ENCODE measurements at regions not wholly inside any gene's neighbourhood (a gene's known extent, or its start where the extent isn't known, plus 50 kb on each side); places are given as distances from the start of the nearest gene placed in this dataset.
"Not testable (repeated sequence)": the region's sequence is repeated elsewhere in the genome, so short reads cannot be mapped to it uniquely, and the experiment has no call there.

GRCh38 chr4:189660722-189661360 lies 279.8 kb upstream of the FRG1 start:
- H3K4me3 ChIP-seq (ENCODE audit: low read depth, low read length) = no peak overlapping the region
- DNase-seq (ENCODE audit: low read depth) = no peak
- no peak for TF ChIP-seq CTCF (IDR thresholded peaks at IDR 0.05; ENCODE audit: insufficient read depth, low read depth, low read length)

DNA sequence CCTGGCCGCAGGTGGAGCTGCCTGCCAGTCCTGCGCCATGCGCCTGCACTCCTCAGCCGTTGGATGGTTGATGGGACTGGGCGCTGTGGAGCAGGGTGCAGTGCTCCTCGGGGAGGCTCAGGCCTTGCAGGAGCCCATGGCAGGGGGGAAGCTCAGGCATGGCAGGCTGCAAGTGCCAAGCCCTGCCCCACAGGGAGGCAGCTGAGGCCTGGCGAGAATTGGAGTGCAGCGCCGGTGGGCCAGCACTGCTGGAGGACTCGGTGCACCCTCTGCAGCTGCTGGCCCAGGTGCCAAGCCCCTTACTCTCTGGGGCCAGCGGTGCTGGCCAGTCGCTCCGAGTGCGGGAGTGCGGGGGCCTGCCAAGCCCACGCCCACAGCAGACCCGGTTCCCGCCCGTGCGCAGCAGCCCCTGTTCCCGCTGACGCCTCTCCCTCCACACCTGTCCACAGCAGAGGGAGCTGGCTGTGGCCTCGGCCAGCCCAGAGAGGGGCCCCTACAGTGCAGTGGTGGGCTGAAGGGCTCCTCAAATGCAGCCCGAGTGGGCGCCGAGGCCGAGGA lies 275.9 kb upstream of the FRG1 start:
- no peak for DNase-seq (ENCODE audit: low read depth)
- no peak overlapping the region for H3K4me3 ChIP-seq (ENCODE audit: low read depth, low read length)
- TF ChIP-seq CTCF (IDR thresholded peaks at IDR 0.05; ENCODE audit: insufficient read depth, low read depth, low read length) = no peak

DNA sequence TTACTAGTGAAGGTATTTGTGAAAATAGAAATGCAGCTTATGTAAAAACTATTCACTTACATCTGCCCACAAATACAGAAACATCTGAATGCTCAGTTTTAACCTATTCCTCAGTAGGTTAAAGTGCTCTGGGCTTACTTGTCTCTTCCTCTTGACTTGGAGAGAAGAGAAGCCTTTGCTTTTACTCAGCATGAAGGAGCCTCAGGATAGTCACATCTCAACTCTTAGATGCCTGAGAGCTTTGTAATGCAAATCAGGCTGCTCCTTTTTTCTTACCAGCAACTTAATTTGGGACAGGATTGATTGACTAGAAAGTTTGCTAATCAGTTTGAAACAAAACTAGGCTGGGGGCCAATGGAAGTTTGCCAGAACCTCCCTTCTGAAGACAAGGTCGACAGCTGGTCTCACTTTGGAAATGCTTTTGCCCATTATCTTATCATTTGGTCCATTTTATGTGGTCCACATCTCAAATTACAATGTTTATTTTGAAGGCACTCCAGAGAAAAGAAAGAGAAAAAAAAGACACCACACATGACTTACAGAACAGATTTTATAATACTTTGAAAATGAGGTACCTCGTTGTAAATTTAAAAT lies 274.9 kb upstream of the FRG1 start:
- not testable (repeated sequence) for H3K4me3 ChIP-seq (ENCODE audit: low read depth, low read length); DNase-seq (ENCODE audit: low read depth)

DNA sequence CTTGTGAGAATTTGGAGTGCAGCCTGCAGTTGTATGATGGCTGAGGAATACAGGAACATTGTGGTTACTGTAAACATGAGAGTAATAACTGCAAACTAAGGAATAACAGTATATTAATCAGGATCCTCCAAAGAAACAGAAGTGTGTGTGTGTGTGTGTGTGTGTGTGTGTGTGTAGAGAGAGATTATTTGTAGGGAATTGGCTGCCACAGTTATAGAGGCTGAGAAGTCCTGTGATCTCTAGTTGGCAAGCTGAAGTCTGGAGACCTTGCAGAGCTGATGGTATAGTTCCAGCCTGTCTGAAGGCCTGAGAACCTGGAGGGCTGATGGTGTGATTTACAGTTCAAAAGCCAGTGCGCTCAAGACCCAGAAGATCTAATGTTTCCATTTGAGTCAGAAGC lies 273.3 kb upstream of the FRG1 start:
- H3K4me3 ChIP-seq (ENCODE audit: low read depth, low read length); DNase-seq (ENCODE audit: low read depth): not testable (repeated sequence)

GRCh38 chr4:189697675-189698245 lies 242.9 kb upstream of the FRG1 start:
- not testable (repeated sequence) for DNase-seq (ENCODE audit: low read depth); H3K4me3 ChIP-seq (ENCODE audit: low read depth, low read length)

DNA sequence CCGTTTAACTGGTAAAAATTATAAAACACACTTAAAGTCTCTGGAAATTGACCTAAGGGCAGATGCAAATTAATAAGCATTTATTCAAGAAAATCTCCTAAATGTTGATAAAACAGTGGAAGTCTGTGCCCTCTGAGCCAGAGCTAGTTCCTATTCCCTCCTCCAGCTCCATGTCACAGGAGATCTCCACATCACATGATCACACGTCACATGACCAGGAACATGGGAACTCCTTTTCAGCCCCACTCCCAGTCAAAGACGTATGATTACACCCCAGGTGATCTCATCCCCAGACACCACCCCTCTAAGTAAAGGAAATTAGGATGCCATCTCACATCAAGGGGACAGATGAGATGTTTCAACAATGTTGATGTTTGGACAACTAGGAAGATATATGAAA lies 237.7 kb upstream of the FRG1 start:
- not testable (repeated sequence) for DNase-seq (ENCODE audit: low read depth); H3K4me3 ChIP-seq (ENCODE audit: low read depth, low read length)

DNA sequence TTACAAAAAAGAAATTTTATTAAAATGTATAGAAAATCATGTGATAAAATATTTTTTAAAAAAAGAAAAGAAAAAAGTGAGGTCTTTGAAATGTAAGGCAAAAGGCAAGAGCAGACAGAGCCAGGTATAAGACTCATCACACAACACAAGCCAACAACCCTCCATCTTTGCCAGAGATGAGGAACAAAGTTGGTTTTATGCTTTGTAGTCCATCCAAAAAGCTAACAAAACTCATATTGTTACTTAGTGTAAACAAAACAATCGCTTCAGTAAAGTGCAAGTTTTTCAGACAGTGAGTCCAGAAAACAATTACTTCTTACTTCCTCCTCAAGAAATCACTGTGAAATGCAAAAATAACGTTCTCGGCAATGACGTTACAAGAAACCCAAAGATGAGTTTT lies 233.9 kb upstream of the FRG1 start:
- DNase-seq (ENCODE audit: low read depth); H3K4me3 ChIP-seq (ENCODE audit: low read depth, low read length): not testable (repeated sequence)

DNA sequence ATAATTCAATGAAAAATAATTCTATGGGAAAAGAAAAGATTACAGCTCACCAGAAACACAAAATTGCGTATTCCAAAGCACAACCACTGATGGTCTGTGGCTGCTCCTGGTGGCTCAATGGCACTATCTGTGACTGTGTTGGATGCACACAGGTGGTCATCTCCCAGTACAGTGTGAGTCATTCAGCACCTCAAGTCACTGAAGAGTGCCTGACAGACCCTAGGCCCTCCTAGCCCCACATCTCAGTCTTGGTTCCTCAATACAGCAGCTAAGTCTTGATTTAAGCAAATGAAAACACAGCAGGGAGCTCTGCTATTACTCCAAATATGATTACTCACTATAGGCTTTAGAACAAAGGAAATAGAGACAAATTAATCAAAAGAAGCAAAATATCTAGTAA lies 233.4 kb upstream of the FRG1 start:
- H3K4me3 ChIP-seq (ENCODE audit: low read depth, low read length) = not testable (repeated sequence)

DNA sequence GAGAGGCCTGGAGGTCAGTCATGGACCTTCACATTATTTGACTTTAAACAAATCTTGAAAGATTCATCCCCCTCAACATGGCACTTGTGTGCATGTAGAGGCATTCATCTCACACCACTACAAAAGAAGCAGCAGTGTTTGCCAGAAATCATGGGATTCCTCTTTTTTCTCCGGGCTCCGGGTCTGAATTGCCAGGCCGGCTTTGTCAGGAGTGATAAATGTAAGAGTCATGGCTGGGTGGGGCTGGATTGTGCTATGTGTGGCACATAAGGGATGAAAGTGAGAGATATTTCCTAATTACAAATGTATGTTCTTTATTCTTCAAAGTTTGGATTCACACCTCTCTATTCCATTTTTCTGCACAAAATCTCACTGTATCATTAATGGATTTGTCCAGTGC lies 228.7 kb upstream of the FRG1 start:
- not testable (repeated sequence) for DNase-seq (ENCODE audit: low read depth); H3K4me3 ChIP-seq (ENCODE audit: low read depth, low read length)

More for the DNA sequence above, 233.4 kb upstream of the FRG1 start:
- DNase-seq (ENCODE audit: low read depth) = not testable (repeated sequence)

GRCh38 chr4:189721016-189721993 lies 219.4 kb upstream of the FRG1 start:
- DNase-seq (ENCODE audit: low read depth); H3K4me3 ChIP-seq (ENCODE audit: low read depth, low read length): not testable (repeated sequence)

GRCh38 chr4:189722324-189723003 lies 218.2 kb upstream of the FRG1 start:
- DNase-seq (ENCODE audit: low read depth) = peak; percentile 36
- H3K4me3 ChIP-seq (ENCODE audit: low read depth, low read length) = not testable (repeated sequence)

GRCh38 chr4:189727982-189728638 lies 212.6 kb upstream of the FRG1 start:
- not testable (repeated sequence) for DNase-seq (ENCODE audit: low read depth); H3K4me3 ChIP-seq (ENCODE audit: low read depth, low read length)

- not testable (repeated sequence) for H3K4me3 ChIP-seq (ENCODE audit: low read depth, low read length); DNase-seq (ENCODE audit: low read depth)
These were observed 208.7 kb upstream of the FRG1 start for GRCh38 chr4:189731989-189732388.

GRCh38 chr4:189733507-189733906 lies 207.2 kb upstream of the FRG1 start:
- not testable (repeated sequence) for DNase-seq (ENCODE audit: low read depth); H3K4me3 ChIP-seq (ENCODE audit: low read depth, low read length)
